ENCODE measurements at regions not wholly inside any gene's neighbourhood (a gene's known extent, or its start where the extent isn't known, plus 50 kb on each side); places are given as distances from the start of the nearest gene placed in this dataset.

GRCh38 chr5:106600803-106601202 is 1069.9 kb downstream of the EFNA5 start:
- TF ChIP-seq CTCF (IDR thresholded peaks at IDR 0.05) (no peak), EP300 (IDR thresholded peaks at IDR 0.05) (no peak), POLR2A (IDR thresholded peaks at IDR 0.05) (no peak)

Data from stomach (tissue), 4 donors.